Non-pigmented ciliary epithelial cell (primary cell): ENCODE measurements at regions not wholly inside any gene's neighbourhood (a gene's known extent, or its start where the extent isn't known, plus 50 kb on each side); places are given as distances from the start of the nearest gene placed in this dataset.
"Not testable (repeated sequence)": the region's sequence is repeated elsewhere in the genome, so short reads cannot be mapped to it uniquely, and the experiment has no call there.

Experiments used
- DNase-seq: peaks from one replicate; pipeline ENCODE4 v3.0.0-alpha.2; 2010; ENCODE audit warnings: low read depth

GRCh38 chr5:108444130-108444529 is 62.2 kb upstream of the FBXL17 start:
- not testable (repeated sequence) for DNase-seq

DNA sequence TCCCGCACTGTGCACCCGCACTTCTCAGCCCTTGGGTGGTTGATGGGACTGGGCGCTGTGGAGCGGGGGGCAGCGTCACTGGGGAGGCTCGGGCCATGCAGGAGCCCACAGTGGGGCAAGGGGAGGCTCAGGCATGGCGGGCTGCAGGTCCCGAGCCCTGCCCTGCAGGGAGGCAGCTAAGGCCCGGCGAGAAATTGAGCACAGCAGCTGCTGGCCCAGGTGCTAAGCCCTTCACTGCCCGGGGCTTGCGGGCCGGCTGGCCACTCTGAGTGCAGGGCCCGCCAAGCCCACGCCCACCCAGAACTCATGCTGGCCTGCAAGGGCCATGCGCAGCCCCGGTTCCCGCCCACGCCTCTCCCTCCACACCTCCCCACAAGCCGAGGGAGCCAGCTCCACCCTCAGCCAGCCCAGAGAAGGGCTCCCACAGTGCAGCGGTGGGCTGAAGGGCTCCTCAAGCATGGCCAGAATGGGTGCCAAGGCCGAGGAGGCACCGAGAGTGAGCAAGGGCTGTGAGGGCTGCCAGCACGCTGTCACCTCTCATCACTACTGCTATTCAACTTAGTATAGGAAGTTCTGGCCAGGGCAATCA is 60.3 kb upstream of the FBXL17 start:
- DNase-seq = not testable (repeated sequence)

DNA sequence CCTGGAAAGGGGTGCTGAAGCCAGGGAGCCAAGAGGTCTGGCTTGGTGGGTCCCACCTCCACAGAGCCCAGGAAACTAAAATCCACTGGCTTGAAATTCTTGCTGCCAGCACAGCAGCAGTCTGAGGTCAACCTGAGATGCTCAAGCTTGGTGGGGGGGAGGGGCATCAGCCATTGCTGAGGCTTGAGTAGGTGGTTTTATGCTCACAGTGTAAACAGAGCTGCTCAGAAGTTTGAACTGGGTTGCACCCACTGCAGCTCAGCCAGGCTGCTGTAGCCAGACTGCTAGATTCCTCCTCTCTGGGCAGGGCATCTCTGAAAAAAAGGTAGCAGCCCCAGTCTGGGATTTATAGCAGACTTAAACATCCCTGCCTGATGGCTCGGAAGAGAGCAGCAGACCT is 55.5 kb upstream of the FBXL17 start:
- no peak for DNase-seq

DNA sequence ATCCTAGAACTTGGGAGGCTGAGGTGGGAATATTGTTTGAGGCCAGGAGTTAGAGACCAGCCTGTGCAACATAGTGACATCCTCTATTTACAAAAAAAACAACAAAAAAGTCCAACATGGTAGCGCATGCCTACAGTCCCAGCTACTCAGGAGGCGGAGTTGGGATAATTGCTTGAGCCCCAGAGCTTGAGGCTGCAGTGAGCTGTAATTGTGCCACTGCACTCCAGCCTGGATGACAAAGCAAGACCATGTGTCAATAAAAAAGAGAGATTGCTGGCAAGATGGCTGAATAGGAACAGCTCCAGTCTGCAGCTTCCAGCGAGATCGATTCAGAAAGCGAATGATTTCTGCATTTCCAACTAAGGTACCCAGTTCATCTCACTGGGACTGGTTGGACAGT is 54.8 kb upstream of the FBXL17 start:
- DNase-seq = no peak

DNA sequence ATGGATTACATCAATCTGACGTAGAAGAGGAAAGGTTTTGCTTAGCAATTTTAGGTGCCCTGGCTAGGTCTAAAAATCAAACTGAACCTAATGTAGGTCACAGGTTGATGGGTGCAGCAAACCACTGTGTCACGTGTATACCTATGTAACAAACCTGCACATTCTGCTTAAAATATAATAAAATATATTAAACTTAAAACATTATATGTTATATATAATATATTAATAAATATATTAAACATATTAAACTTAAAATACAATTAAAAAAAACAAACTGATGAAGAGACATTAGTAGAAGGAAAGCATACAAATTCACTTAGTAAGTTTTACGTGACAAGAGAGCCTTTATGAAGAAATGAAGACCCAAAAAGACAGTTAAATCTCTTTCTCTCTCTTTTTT is 51.7 kb upstream of the FBXL17 start:
- DNase-seq = no peak

DNA sequence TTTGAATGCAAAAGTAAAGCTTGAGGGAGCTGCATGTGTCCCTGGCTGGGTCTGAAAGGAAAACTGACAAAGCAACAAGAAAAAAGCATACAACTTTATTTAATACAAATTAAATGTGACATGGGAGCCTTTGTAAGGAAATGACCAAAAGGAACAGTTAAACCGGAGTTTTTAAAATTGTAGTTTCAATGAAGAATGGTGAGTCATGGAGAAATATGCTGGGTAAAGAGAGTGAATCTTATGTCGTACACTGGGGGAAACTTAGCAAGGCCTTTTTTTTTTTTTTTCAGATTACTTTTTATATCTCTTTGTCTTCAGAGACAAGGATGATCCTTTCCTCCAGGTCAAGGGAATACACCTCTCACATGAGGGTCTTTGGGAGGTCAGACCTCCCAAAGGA is 50.1 kb upstream of the FBXL17 start:
- DNase-seq = no peak
